H9 (cell line): ENCODE measurements at regions not wholly inside any gene's neighbourhood (a gene's known extent, or its start where the extent isn't known, plus 50 kb on each side); places are given as distances from the start of the nearest gene placed in this dataset.

Experiments
- DNase-seq: peaks from one replicate; pipeline ENCODE4 v3.0.0-alpha.2; 2017
- H2AFZ ChIP-seq: one replicate; pipeline ENCODE4 v1.6.1; 2013; ENCODE audit warnings: mild to moderate bottlenecking, low read length, control low read depth, moderate library complexity
- H2AK5ac ChIP-seq: 2 replicates; pipeline ENCODE4 v1.6.1; 2013; ENCODE audit warnings: low read length, control low read depth, mixed read lengths; ENCODE audit not compliant: insufficient read length
- H2BK120ac ChIP-seq: one replicate; pipeline ENCODE4 v1.6.1; 2013; ENCODE audit warnings: low read depth, mild to moderate bottlenecking, low read length, control low read depth, inconsistent platforms; ENCODE audit not compliant: poor library complexity, severe bottlenecking
- H2BK12ac ChIP-seq: 2 replicates; pipeline ENCODE4 v1.6.1; 2013; ENCODE audit warnings: low read length, control low read depth, mixed read lengths, low read depth; ENCODE audit not compliant: insufficient read length
- H2BK15ac ChIP-seq: 2 replicates; pipeline ENCODE4 v1.6.1; 2013; ENCODE audit warnings: low read depth, low read length, control low read depth
- H2BK20ac ChIP-seq: one replicate; pipeline ENCODE4 v1.6.1; 2013; ENCODE audit warnings: low read depth, mild to moderate bottlenecking, low read length, control low read depth, inconsistent platforms; ENCODE audit not compliant: poor library complexity, severe bottlenecking
- H2BK5ac ChIP-seq: 2 replicates; pipeline ENCODE4 v1.6.1; 2013; ENCODE audit warnings: low read length, control low read depth, mixed read lengths; ENCODE audit not compliant: insufficient read length
- H3K14ac ChIP-seq: 2 replicates; pipeline ENCODE4 v1.6.1; 2013; ENCODE audit warnings: low read length, control low read depth; ENCODE audit not compliant: insufficient read depth
- H3K18ac ChIP-seq: 2 replicates; pipeline ENCODE4 v1.6.1; 2013; ENCODE audit warnings: low read depth, mild to moderate bottlenecking, mixed read lengths, low read length, control low read depth; ENCODE audit not compliant: insufficient read length
- H3K23ac ChIP-seq: 2 replicates; pipeline ENCODE4 v1.6.1; 2013; ENCODE audit warnings: low read length, control low read depth, mixed read lengths, low read depth; ENCODE audit not compliant: insufficient read length
- H3K23me2 ChIP-seq: 2 replicates; pipeline ENCODE4 v1.6.1; 2013; ENCODE audit warnings: low read depth, mild to moderate bottlenecking, mixed read lengths, low read length, control low read depth; ENCODE audit not compliant: insufficient read length, poor library complexity, severe bottlenecking
- H3K27ac ChIP-seq: 2 replicates; pipeline ENCODE4 v1.5.1; 2013; ENCODE audit warnings: low read length, control low read depth, mixed read lengths, low read depth; ENCODE audit not compliant: insufficient read length
- H3K27me3 ChIP-seq: 2 replicates; pipeline ENCODE4 v1.6.1; 2013; ENCODE audit warnings: low read length, control low read depth, inconsistent platforms; ENCODE audit not compliant: insufficient read depth
- H3K4ac ChIP-seq: 2 replicates; pipeline ENCODE4 v1.6.1; 2013; ENCODE audit warnings: low read depth, mild to moderate bottlenecking, control low read depth, inconsistent platforms, low read length, moderate library complexity
- H3K4me1 ChIP-seq: 2 replicates; pipeline ENCODE4 v1.6.1; 2013; ENCODE audit warnings: low read length, control low read depth, inconsistent platforms; ENCODE audit not compliant: insufficient read depth
- H3K4me2 ChIP-seq: 2 replicates; pipeline ENCODE4 v1.6.1; 2013; ENCODE audit warnings: low read length, control low read depth, mixed read lengths; ENCODE audit not compliant: insufficient read length, insufficient read depth
- H3K56ac ChIP-seq: 2 replicates; pipeline ENCODE4 v1.6.1; 2013; ENCODE audit warnings: low read depth, mild to moderate bottlenecking, mixed read lengths, low read length, control low read depth; ENCODE audit not compliant: insufficient read length
- H3K79me1 ChIP-seq: 2 replicates; pipeline ENCODE4 v1.6.1; 2013; ENCODE audit warnings: low read depth, mild to moderate bottlenecking, moderate library complexity, low read length, control low read depth, inconsistent platforms; ENCODE audit not compliant: insufficient read depth, poor library complexity, severe bottlenecking
- H3K79me2 ChIP-seq: 2 replicates; pipeline ENCODE4 v1.6.1; 2013; ENCODE audit warnings: low read length, control low read depth, inconsistent platforms; ENCODE audit not compliant: insufficient read depth
- H3K9ac ChIP-seq: 2 replicates; pipeline ENCODE4 v1.6.1; 2013; ENCODE audit warnings: low read length, control low read depth, mixed read lengths; ENCODE audit not compliant: insufficient read length; ENCODE audit errors: extremely low read depth
- H3K9me3 ChIP-seq: one replicate; pipeline ENCODE4 v1.6.1; 2013; ENCODE audit warnings: low read depth, low read length, inconsistent platforms; ENCODE audit not compliant: control insufficient read depth
- H3T11ph ChIP-seq: one replicate; pipeline ENCODE4 v1.6.1; 2013; ENCODE audit warnings: mild to moderate bottlenecking, low read length, control low read depth, inconsistent platforms
- H4K20me1 ChIP-seq: one replicate; pipeline ENCODE4 v1.6.1; 2013; ENCODE audit not compliant: control insufficient read depth, insufficient read length, insufficient read depth
- H4K5ac ChIP-seq: 2 replicates; pipeline ENCODE4 v1.6.1; 2013; ENCODE audit warnings: low read depth, mild to moderate bottlenecking, mixed read lengths, low read length, control low read depth; ENCODE audit not compliant: insufficient read length
- H4K8ac ChIP-seq: replicated peaks from 2 replicates; pipeline ENCODE4 v1.6.1; 2013; ENCODE audit warnings: low read length, control low read depth, mixed read lengths, low read depth; ENCODE audit not compliant: insufficient read length
- H4K91ac ChIP-seq: 2 replicates; pipeline ENCODE4 v1.6.1; 2013; ENCODE audit warnings: low read depth, mild to moderate bottlenecking, moderate library complexity, mixed read lengths, low read length, control low read depth; ENCODE audit not compliant: insufficient read length
- H3K27ac Mint-ChIP-seq, 3 experiments: 2 replicates in 2 of 3; 3 replicates in 1 of 3; pipeline ENCODE4 v1.8.0; 2020 to 2021; ENCODE audit warnings: mixed read lengths in 3 of 3, mild to moderate bottlenecking in 1 of 3, moderate library complexity in 1 of 3
- H3K27me3 Mint-ChIP-seq: 2 replicates; pipeline ENCODE4 v1.8.0; 2021; ENCODE audit warnings: low read depth, mild to moderate bottlenecking, moderate library complexity, mixed read lengths
- H3K36me3 Mint-ChIP-seq, 3 experiments: 2 replicates in 2 of 3; 3 replicates in 1 of 3; pipeline ENCODE4 v1.8.0; 2020 to 2021; ENCODE audit warnings: low read depth in 3 of 3, mixed read lengths in 3 of 3; ENCODE audit not compliant: insufficient read depth in 1 of 3
- H3K4me1 Mint-ChIP-seq, 2 experiments: 2 replicates each; pipeline ENCODE4 v1.8.0; 2020; ENCODE audit warnings: mixed read lengths in 2 of 2
- H3K4me3 Mint-ChIP-seq, 2 experiments: 2 replicates in 1 of 2; 3 replicates in 1 of 2; pipeline ENCODE4 v1.8.0; 2020 to 2021; ENCODE audit warnings: mild to moderate bottlenecking in 2 of 2, mixed read lengths in 2 of 2, moderate library complexity in 1 of 2
- H3K9me3 Mint-ChIP-seq, 2 experiments: 2 replicates in 1 of 2; 3 replicates in 1 of 2; pipeline ENCODE4 v1.8.0; 2020; ENCODE audit warnings: mild to moderate bottlenecking in 2 of 2, mixed read lengths in 2 of 2, moderate library complexity in 1 of 2
- CTCF ChIP-seq: fragments of 200-600 bp; sonication (generic); conservative IDR thresholded peaks from 3 replicates; pipeline ENCODE4 v1.8.0; 2021; ENCODE audit warnings: antibody characterized with exemption, mild to moderate bottlenecking
- WGBS: extraction: QIAGEN DNeasy Blood & Tissue Kit; methylation state at CpG from one replicate; pipeline ENCODE4 v1.1.7; 2013; ENCODE audit warnings: missing lambda C conversion rate, low lambda C conversion rate, mixed read lengths; ENCODE audit not compliant: insufficient read length; ENCODE audit errors: extremely low coverage; 5-methylcytosine and 5-hydroxymethylcytosine counted together

GRCh38 chr2:238666543-238666942 lies 181.3 kb upstream of the TWIST2 start:
- no peak overlapping the region for H4K5ac ChIP-seq
- H2BK5ac ChIP-seq = no peak overlapping the region
- no peaks in the 10 kb centered on the region for H4K20me1 ChIP-seq
- no peak overlapping the region for H3T11ph ChIP-seq
- H3K9ac ChIP-seq = no peak overlapping the region
- H2AFZ ChIP-seq = no peak overlapping the region
- no peak overlapping the region for H3K4ac ChIP-seq
- no peak overlapping the region for H2BK120ac ChIP-seq
- H3K27me3 ChIP-seq = no peaks in the 10 kb centered on the region
- H3K4me1 ChIP-seq = no peaks in the 10 kb centered on the region
- TF ChIP-seq CTCF = no peak
- H3K23me2 ChIP-seq = no peaks in the 10 kb centered on the region
- H3K27ac ChIP-seq = no peak overlapping the region
- no peaks in the 10 kb centered on the region for H3K9me3 ChIP-seq
- H3K79me2 ChIP-seq = no peaks in the 10 kb centered on the region
- no peak overlapping the region for H3K18ac ChIP-seq
- H2BK20ac ChIP-seq = no peak overlapping the region
- no peak overlapping the region for H3K14ac ChIP-seq
- no peak overlapping the region for H3K23ac ChIP-seq
- no peak overlapping the region for H2AK5ac ChIP-seq
- DNase-seq = no peak
- Mint-ChIP-seq H3K4me3 (no peak overlapping the region), H3K27me3 (peaks cover 43% of the 10 kb centered on the region), H3K9me3 (peaks cover 6 to 7% of the 10 kb centered on the region in 2 experiments; a peak in 4 of 5 replicates), H3K27ac (no peak overlapping the region), H3K4me1 (no peaks in the 10 kb centered on the region), H3K36me3 (no peaks in the 10 kb centered on the region)
- no peak overlapping the region for H4K91ac ChIP-seq
- H3K4me2 ChIP-seq = no peak overlapping the region
- H4K8ac ChIP-seq = no peak overlapping the region
- no peak overlapping the region for H3K56ac ChIP-seq
- no peak overlapping the region for H2BK15ac ChIP-seq
- no peak overlapping the region for H2BK12ac ChIP-seq
- H3K79me1 ChIP-seq = no peaks in the 10 kb centered on the region
- WGBS = no CpG with 5 or more reads among the region's 1 CpG
